Activated CD8-positive, alpha-beta T cell treated with anti-CD3 and anti-CD28 coated beads for 36 hours (primary cell): ENCODE measurements at regions not wholly inside any gene's neighbourhood (a gene's known extent, or its start where the extent isn't known, plus 50 kb on each side); places are given as distances from the start of the nearest gene placed in this dataset.

Experiments used
- ATAC-seq: fragments of 200-7000 bp; cut with Tn5 transposase; one replicate; pipeline ENCODE4 v1.10.0; 2021; ENCODE audit warnings: mild to moderate bottlenecking, moderate library complexity
- CTCF ChIA-PET: fragments of 350-600 bp; sonication (Branson Sonifier 250); formaldehyde crosslinking; loops from one replicate; lab custom pipeline; 2021; ENCODE audit warnings: antibody characterized with exemption; lab: Charles Lee
- POLR2A ChIA-PET: fragments of 350-600 bp; sonication (Branson Sonifier 250); formaldehyde crosslinking; loops from one replicate; lab custom pipeline; 2021; ENCODE audit warnings: antibody characterized with exemption; lab: Charles Lee
- DNase-seq: peaks from one replicate; pipeline ENCODE4 v3.0.0-alpha.2; 2020
- H3K27ac Mint-ChIP-seq: one replicate; pipeline ENCODE4 v1.8.0; 2021; ENCODE audit warnings: mild to moderate bottlenecking, mixed read lengths
- H3K27me3 Mint-ChIP-seq: one replicate; pipeline ENCODE4 v1.8.0; 2021; ENCODE audit warnings: mixed read lengths
- H3K36me3 Mint-ChIP-seq: one replicate; pipeline ENCODE4 v1.8.0; 2021; ENCODE audit warnings: low read depth, mixed read lengths
- H3K4me1 Mint-ChIP-seq: one replicate; pipeline ENCODE4 v1.8.0; 2021; ENCODE audit warnings: low read depth, mixed read lengths
- H3K4me3 Mint-ChIP-seq: one replicate; pipeline ENCODE4 v1.8.0; 2021; ENCODE audit warnings: mild to moderate bottlenecking, moderate library complexity, mixed read lengths
- H3K9me3 Mint-ChIP-seq: one replicate; pipeline ENCODE4 v1.8.0; 2021; ENCODE audit warnings: mixed read lengths
- intact Hi-C: fragments of 100-400 bp; cut with micrococcal nuclease; formaldehyde crosslinking; loops from one replicate; pipeline ENCODE4 v1.10.0; 2022
- TF ChIP-seq, protein P1 (sequence below): fragments of 200-600 bp; IDR thresholded peaks from one replicate; pipeline ENCODE4 v1.8.0; 2022; ENCODE audit warnings: antibody characterized with exemption, mild to moderate bottlenecking

GRCh38 chr11:119816660-119817059 is 87.7 kb upstream of the NECTIN1 start:
- H3K36me3 Mint-ChIP-seq = no peaks in the 10 kb centered on the region
- TF ChIP-seq, protein P1, sequence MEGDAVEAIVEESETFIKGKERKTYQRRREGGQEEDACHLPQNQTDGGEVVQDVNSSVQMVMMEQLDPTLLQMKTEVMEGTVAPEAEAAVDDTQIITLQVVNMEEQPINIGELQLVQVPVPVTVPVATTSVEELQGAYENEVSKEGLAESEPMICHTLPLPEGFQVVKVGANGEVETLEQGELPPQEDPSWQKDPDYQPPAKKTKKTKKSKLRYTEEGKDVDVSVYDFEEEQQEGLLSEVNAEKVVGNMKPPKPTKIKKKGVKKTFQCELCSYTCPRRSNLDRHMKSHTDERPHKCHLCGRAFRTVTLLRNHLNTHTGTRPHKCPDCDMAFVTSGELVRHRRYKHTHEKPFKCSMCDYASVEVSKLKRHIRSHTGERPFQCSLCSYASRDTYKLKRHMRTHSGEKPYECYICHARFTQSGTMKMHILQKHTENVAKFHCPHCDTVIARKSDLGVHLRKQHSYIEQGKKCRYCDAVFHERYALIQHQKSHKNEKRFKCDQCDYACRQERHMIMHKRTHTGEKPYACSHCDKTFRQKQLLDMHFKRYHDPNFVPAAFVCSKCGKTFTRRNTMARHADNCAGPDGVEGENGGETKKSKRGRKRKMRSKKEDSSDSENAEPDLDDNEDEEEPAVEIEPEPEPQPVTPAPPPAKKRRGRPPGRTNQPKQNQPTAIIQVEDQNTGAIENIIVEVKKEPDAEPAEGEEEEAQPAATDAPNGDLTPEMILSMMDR = no peak
- POLR2A ChIA-PET = interaction anchor here (0.7 kb wide), 1 partner anchor 167 kb away, joined by 4 read pairs; no protein-coding TSS in a partner anchor
- H3K9me3 Mint-ChIP-seq = no peaks in the 10 kb centered on the region
- H3K4me1 Mint-ChIP-seq = no peaks in the 10 kb centered on the region
- DNase-seq = no peak
- intact Hi-C loops = no loop called here
- H3K4me3 Mint-ChIP-seq = no peak overlapping the region
- H3K27ac Mint-ChIP-seq = no peak overlapping the region
- peaks cover 15% of the 10 kb centered on the region for H3K27me3 Mint-ChIP-seq
- CTCF ChIA-PET = interaction anchor here (1.7 kb wide), 1 partner anchor 9 kb away, joined by 5 read pairs; no protein-coding TSS in a partner anchor
- ATAC-seq = no peak

GRCh38 chr11:119814766-119815165 is 85.8 kb upstream of the NECTIN1 start:
- DNase-seq = no peak
- H3K4me3 Mint-ChIP-seq = no peak overlapping the region
- no peak overlapping the region for H3K27ac Mint-ChIP-seq
- no peak for ATAC-seq
- H3K4me1 Mint-ChIP-seq = no peaks in the 10 kb centered on the region
- H3K9me3 Mint-ChIP-seq = no peaks in the 10 kb centered on the region
- ChIA-PET POLR2A (no interaction called here), CTCF (no interaction called here)
- TF ChIP-seq, protein P1 = no peak
- no peaks in the 10 kb centered on the region for H3K36me3 Mint-ChIP-seq
- intact Hi-C loops = no loop called here
- H3K27me3 Mint-ChIP-seq = peaks cover 12% of the 10 kb centered on the region

GRCh38 chr11:119810478-119811232 is 81.7 kb upstream of the NECTIN1 start:
- no peak overlapping the region for H3K27ac Mint-ChIP-seq
- no peak for ATAC-seq
- no peaks in the 10 kb centered on the region for H3K36me3 Mint-ChIP-seq
- intact Hi-C loops = no loop called here
- TF ChIP-seq, protein P1 = no peak
- ChIA-PET CTCF (no interaction called here), POLR2A (no interaction called here)
- H3K4me1 Mint-ChIP-seq = no peaks in the 10 kb centered on the region
- peaks cover 3% of the 10 kb centered on the region for H3K27me3 Mint-ChIP-seq
- H3K9me3 Mint-ChIP-seq = no peaks in the 10 kb centered on the region
- no peak overlapping the region for H3K4me3 Mint-ChIP-seq
- no peak for DNase-seq

GRCh38 chr11:119809346-119809745 is 80.3 kb upstream of the NECTIN1 start:
- Mint-ChIP-seq H3K9me3 (no peaks in the 10 kb centered on the region), H3K4me1 (no peaks in the 10 kb centered on the region), H3K27me3 (peaks cover 3% of the 10 kb centered on the region), H3K36me3 (no peaks in the 10 kb centered on the region), H3K27ac (no peak overlapping the region), H3K4me3 (no peak overlapping the region)
- ChIA-PET POLR2A (no interaction called here), CTCF (no interaction called here)
- intact Hi-C loops = no loop called here
- DNase-seq = no peak
- ATAC-seq = no peak
- TF ChIP-seq, protein P1 = no peak

DNA sequence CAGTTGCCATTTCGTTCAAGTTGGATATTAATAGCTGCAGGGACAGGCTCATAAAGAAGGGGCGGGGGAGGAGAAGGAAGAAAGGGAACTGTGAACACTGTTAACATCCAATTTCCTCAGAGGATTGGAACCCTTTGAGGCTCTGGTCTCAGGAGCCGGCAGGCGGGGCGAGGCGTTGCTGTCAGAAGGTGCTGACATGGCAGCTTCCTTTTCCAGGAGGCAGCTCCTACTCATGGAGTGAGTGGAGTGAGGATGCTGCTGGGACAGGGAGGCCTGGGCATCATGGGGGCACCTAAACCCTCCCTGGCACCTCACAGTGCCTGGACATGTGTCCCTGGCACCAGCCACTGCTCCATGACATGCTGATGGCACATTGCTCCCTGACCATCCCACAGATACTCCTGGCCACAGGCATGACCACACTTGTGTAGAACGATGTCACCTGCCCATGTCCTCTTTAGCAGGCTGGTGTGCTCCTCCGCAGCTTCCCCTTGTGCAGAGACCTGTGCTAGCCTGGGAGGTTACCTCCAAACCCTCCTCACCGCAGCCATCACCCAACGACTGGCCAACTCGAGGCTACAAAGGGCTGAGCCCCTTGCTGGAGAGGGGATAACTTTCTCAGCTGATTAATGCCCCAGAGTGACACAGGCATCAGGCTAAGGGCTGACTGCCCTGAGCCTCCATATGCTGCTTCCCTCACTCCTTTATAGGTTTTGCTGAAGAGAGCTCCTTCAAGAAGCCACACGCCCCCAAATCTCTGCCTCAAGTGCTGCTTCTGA is 79.6 kb upstream of the NECTIN1 start:
- no peak for DNase-seq
- H3K4me3 Mint-ChIP-seq = no peak overlapping the region
- H3K27ac Mint-ChIP-seq = no peak overlapping the region
- CTCF ChIA-PET = no interaction called here
- POLR2A ChIA-PET = no interaction called here
- no peaks in the 10 kb centered on the region for H3K4me1 Mint-ChIP-seq
- TF ChIP-seq, protein P1 = no peak
- H3K27me3 Mint-ChIP-seq = peaks cover 3% of the 10 kb centered on the region
- no peaks in the 10 kb centered on the region for H3K9me3 Mint-ChIP-seq
- H3K36me3 Mint-ChIP-seq = no peaks in the 10 kb centered on the region
- no peak for ATAC-seq
- intact Hi-C loops = no loop called here
